IPS-18c (cell line): ENCODE measurements at regions not wholly inside any gene's neighbourhood (a gene's known extent, or its start where the extent isn't known, plus 50 kb on each side); places are given as distances from the start of the nearest gene placed in this dataset.

Experiments used
- H3K4me3 ChIP-seq: 2 replicates; pipeline ENCODE4 v1.7.0; 2013; ENCODE audit warnings: low read depth, mild to moderate bottlenecking, low read length, moderate library complexity; ENCODE audit not compliant: insufficient read depth
- H3K9me3 ChIP-seq: one replicate; pipeline ENCODE4 v1.6.1; 2013; ENCODE audit warnings: mild to moderate bottlenecking, low read length, moderate library complexity; ENCODE audit not compliant: control insufficient read depth, insufficient read depth

DNA sequence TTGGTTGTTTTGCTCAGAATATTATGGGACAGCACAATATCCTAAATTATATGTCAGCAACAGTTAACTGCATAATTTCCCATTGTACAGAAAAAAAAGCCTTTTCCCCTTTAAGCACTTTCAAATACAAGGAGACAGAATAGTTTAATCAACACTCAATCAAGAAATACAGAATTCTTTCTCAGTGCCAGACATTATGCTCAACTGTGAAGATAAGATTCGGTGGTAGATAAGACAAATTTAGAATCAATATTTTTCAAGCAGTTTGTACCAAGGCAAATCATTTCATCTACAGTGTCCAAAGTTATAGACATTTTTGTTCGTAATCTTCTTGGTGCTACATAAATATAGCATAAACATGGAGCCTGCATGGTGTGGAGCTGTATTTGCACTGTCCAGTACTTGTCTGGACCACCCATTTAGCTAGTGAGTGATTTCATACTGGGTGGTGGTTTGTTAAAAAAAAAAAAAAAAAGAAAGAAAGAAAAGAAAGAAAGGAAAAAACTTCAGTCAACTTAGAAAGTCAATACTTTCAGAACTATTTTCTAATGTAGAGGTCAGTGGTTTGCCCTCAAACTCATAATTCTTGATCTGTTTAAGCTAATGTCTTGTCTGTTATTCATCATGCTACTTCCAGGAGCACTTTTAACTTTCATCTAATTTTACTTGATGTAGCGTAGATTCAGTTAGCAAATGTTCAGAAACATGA is 522.9 kb downstream of the FAT4 start:
- Histone ChIP-seq H3K4me3 (no peak overlapping the region), H3K9me3 (no peaks in the 10 kb centered on the region)

- Histone ChIP-seq H3K4me3 (no peak overlapping the region), H3K9me3 (no peaks in the 10 kb centered on the region)
These were observed 523.4 kb downstream of the FAT4 start for GRCh38 chr4:125838202-125838601.

- H3K9me3 ChIP-seq: no peaks in the 10 kb centered on the region
These were observed 524.2 kb downstream of the FAT4 start for GRCh38 chr4:125838924-125839323.

DNA sequence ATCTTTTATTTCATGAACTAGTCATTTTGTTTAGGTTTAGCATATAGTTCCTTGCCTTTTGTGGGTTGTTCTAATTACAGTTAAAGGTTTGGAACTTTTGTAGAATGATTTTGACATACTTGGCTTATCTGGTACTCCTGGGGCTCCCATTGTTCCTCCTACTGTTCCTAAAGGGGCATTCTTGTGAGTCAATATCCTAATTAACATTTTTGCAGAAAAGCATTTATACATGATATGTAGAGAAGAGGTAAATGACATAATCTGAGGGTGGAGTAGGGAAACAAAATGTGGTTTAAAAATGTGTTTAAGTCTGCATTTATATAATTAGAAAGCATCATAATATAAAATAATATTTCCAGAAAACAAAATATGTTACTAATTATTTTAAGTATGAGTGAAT is 529.2 kb downstream of the FAT4 start:
- Histone ChIP-seq H3K4me3 (no peak overlapping the region), H3K9me3 (no peaks in the 10 kb centered on the region)

More at GRCh38 chr4:125838924-125839323, 524.2 kb downstream of the FAT4 start:
- H3K4me3 ChIP-seq: no peak overlapping the region

GRCh38 chr4:125847518-125847917 is 532.8 kb downstream of the FAT4 start:
- H3K9me3 ChIP-seq: no peaks in the 10 kb centered on the region
- H3K4me3 ChIP-seq: no peak overlapping the region

- no peak overlapping the region for H3K4me3 ChIP-seq
- no peaks in the 10 kb centered on the region for H3K9me3 ChIP-seq
These were observed 535.1 kb downstream of the FAT4 start for GRCh38 chr4:125849869-125850268.

GRCh38 chr4:125891597-125892258 is 577.0 kb downstream of the FAT4 start:
- Histone ChIP-seq H3K9me3 (no peaks in the 10 kb centered on the region), H3K4me3 (no peak overlapping the region)

GRCh38 chr4:125904802-125905201 is 590.0 kb downstream of the FAT4 start:
- Histone ChIP-seq H3K9me3 (no peaks in the 10 kb centered on the region), H3K4me3 (no peak overlapping the region)

- Histone ChIP-seq H3K4me3 (no peak overlapping the region), H3K9me3 (peaks cover 2% of the 10 kb centered on the region)
These were observed 596.3 kb downstream of the FAT4 start for GRCh38 chr4:125911058-125911457.

GRCh38 chr4:125911481-125911880 is 596.7 kb downstream of the FAT4 start:
- Histone ChIP-seq H3K9me3 (peaks cover 2% of the 10 kb centered on the region), H3K4me3 (no peak overlapping the region)

GRCh38 chr4:125917559-125917958 is 602.8 kb downstream of the FAT4 start:
- H3K4me3 ChIP-seq: no peak overlapping the region

DNA sequence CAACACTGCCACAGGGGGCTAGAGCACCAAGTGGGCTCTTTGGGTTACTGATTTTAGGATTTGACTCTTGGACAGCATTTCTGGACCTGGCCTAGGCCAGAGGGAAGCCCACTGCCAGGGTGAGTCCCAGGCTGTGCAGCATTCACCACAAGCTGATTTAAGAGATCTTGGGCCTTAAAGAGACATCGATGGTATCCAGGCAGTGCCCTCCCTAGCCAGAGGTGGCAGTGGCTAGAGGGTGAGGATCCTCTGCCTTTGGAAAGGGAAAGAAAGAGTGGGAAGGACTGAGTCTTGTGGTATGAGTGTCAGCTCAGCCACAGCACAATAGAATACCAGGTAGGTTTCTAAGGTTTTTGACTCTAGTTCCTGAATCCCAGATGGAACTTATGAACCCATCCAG is 613.9 kb downstream of the FAT4 start:
- Histone ChIP-seq H3K4me3 (no peak overlapping the region), H3K9me3 (no peaks in the 10 kb centered on the region)

More at GRCh38 chr4:125917559-125917958, 602.8 kb downstream of the FAT4 start:
- H3K9me3 ChIP-seq: no peaks in the 10 kb centered on the region

DNA sequence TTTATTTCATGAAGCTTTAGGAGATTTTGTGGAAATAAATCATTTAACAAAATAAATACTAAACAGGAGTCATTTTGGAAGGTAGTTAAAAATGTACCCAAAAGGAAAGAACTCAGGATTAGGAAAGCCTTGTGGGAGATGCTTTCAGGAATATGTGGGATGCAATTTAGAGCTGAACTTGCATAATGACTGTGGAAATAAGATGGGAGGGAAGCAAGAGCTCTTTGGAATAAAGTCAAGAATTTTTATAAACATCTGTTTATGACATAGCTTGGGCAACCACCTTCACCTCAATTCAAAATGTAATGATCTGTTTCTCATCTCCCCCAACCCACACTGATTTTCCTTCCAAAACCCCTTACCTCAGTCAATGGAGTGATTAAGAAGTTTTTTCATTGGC is 623.8 kb downstream of the FAT4 start:
- no peak overlapping the region for H3K4me3 ChIP-seq
- H3K9me3 ChIP-seq: no peaks in the 10 kb centered on the region

- no peaks in the 10 kb centered on the region for H3K9me3 ChIP-seq
- H3K4me3 ChIP-seq: no peak overlapping the region
These were observed 625.7 kb downstream of the FAT4 start for GRCh38 chr4:125940426-125940825.

- Histone ChIP-seq H3K9me3 (no peaks in the 10 kb centered on the region), H3K4me3 (no peak overlapping the region)
These were observed 630.2 kb downstream of the FAT4 start for GRCh38 chr4:125944966-125945365.

DNA sequence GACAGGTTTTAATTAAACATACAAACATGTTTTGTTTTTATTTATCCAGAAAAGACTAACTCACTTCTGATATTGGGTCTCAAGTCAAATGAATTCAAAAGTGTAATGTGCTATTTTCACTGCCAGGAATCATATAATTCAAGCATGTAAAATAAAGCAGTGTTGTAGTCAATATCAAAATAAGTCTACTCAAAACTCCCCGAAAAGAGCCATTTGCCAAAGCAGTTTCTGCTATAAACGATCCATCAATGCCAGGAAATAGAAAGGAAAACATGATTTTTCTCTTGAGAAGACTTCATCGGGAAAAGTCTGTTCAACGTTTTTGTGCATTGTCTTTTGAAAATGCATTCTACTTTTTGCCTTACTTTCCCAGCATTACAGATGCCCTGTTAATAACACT is 633.3 kb downstream of the FAT4 start:
- no peak overlapping the region for H3K4me3 ChIP-seq
- no peaks in the 10 kb centered on the region for H3K9me3 ChIP-seq

DNA sequence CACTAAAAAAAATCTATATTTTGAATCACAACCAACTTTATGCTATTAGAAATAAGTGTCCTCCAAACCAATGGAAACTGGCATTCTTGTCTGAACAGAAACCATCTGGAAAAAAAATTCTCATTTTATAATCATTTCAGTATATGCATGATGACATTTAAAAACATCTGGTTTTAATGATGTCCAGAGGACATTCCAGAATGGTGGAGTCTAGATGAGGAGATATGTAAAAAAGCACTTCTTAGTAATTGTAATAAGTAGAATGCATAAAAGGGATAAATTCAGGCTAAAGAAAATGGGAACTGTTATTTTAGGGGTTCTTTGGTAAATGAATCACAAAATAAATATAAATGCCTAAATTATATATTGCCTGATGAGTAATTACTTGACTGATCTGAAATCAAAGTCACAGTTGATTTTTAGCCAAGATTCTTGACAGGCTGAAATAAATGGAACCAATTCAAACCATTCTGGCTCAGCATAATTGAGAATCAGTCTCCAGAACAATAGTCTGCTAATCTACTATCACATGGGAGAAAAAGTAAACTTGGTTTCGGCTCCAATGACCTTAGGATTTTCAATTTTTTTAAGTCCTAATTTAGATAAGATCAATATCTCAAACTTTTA is 636.6 kb downstream of the FAT4 start:
- no peaks in the 10 kb centered on the region for H3K9me3 ChIP-seq
- no peak overlapping the region for H3K4me3 ChIP-seq

- Histone ChIP-seq H3K9me3 (no peaks in the 10 kb centered on the region), H3K4me3 (no peak overlapping the region)
These were observed 637.9 kb downstream of the FAT4 start for GRCh38 chr4:125952631-125953030.
